GM23338 (cell line): ENCODE measurements at regions not wholly inside any gene's neighbourhood (a gene's known extent, or its start where the extent isn't known, plus 50 kb on each side); places are given as distances from the start of the nearest gene placed in this dataset.

Experiments used
- ATAC-seq: fragments of 200-7000 bp; cut with Tn5 transposase; 3 replicates; pipeline ENCODE4 v1.9.1; 2020
- DNase-seq: peaks from one replicate; pipeline ENCODE4 v3.0.0-alpha.2; 2015; ENCODE audit warnings: low spot score
- H2AFZ ChIP-seq: fragments of 200-600 bp; sonication (generic); 2 replicates; pipeline ENCODE4 v1.8.0; 2016; ENCODE audit warnings: antibody characterized with exemption, mild to moderate bottlenecking, moderate library complexity
- H3F3A ChIP-seq: fragments of 200-600 bp; sonication (generic); replicated peaks from 2 replicates; pipeline ENCODE4 v1.8.0; 2017; ENCODE audit warnings: antibody characterized with exemption, mixed run types, low read depth
- H3K27ac ChIP-seq: fragments of 200-600 bp; sonication (generic); 2 replicates; pipeline ENCODE4 v1.6.1; 2016; ENCODE audit warnings: low read depth
- H3K27me3 ChIP-seq: fragments of 200-600 bp; sonication (generic); 2 replicates; pipeline ENCODE4 v1.8.0; 2016; ENCODE audit warnings: mild to moderate bottlenecking, mixed run types, moderate library complexity; ENCODE audit not compliant: insufficient read depth
- H3K36me3 ChIP-seq: fragments of 200-600 bp; sonication (generic); 2 replicates; pipeline ENCODE4 v1.8.0; 2016; ENCODE audit warnings: mild to moderate bottlenecking; ENCODE audit not compliant: insufficient read depth
- H3K4me1 ChIP-seq: fragments of 200-600 bp; sonication (generic); 2 replicates; pipeline ENCODE4 v1.8.0; 2016; ENCODE audit warnings: mild to moderate bottlenecking, moderate library complexity; ENCODE audit not compliant: insufficient read depth
- H3K4me2 ChIP-seq: fragments of 200-600 bp; sonication (generic); 2 replicates; pipeline ENCODE4 v1.7.1; 2017; ENCODE audit warnings: mixed run types
- H3K4me3 ChIP-seq: fragments of 200-600 bp; sonication (generic); 2 replicates; pipeline ENCODE4 v1.6.1; 2016; ENCODE audit warnings: mixed run types
- H3K79me2 ChIP-seq: fragments of 200-600 bp; sonication (generic); replicated peaks from 2 replicates; pipeline ENCODE4 v1.8.0; 2017; ENCODE audit warnings: mild to moderate bottlenecking; ENCODE audit not compliant: insufficient read depth
- H3K9me2 ChIP-seq: fragments of 200-600 bp; sonication (generic); 2 replicates; pipeline ENCODE4 v1.8.0; 2017; ENCODE audit not compliant: insufficient read depth
- H4K20me1 ChIP-seq: fragments of 200-600 bp; sonication (generic); replicated peaks from 2 replicates; pipeline ENCODE4 v1.8.0; 2017; ENCODE audit warnings: mild to moderate bottlenecking; ENCODE audit not compliant: insufficient read depth
- H3K27ac Mint-ChIP-seq: 2 replicates; pipeline ENCODE4 v1.8.0; 2020; ENCODE audit warnings: inconsistent platforms, mild to moderate bottlenecking, moderate library complexity, mixed read lengths
- H3K27me3 Mint-ChIP-seq: 3 replicates; pipeline ENCODE4 v1.8.0; 2022; ENCODE audit warnings: low read depth, mild to moderate bottlenecking, moderate library complexity, mixed read lengths, inconsistent platforms; ENCODE audit not compliant: insufficient read depth, poor library complexity
- H3K36me3 Mint-ChIP-seq: 3 replicates; pipeline ENCODE4 v1.8.0; 2021; ENCODE audit warnings: low read depth, mild to moderate bottlenecking, inconsistent platforms, moderate library complexity, mixed read lengths
- H3K4me1 Mint-ChIP-seq: 3 replicates; pipeline ENCODE4 v1.8.0; 2020; ENCODE audit warnings: mild to moderate bottlenecking, inconsistent platforms, mixed read lengths
- H3K4me3 Mint-ChIP-seq: 3 replicates; pipeline ENCODE4 v1.8.0; 2021; ENCODE audit warnings: moderate library complexity, mild to moderate bottlenecking, inconsistent platforms, mixed read lengths
- H3K9me3 Mint-ChIP-seq: 3 replicates; pipeline ENCODE4 v1.8.0; 2020; ENCODE audit warnings: moderate library complexity, mild to moderate bottlenecking, inconsistent platforms, mixed read lengths
- CREB1 ChIP-seq: fragments of 250-450 bp; sonication (Bioruptor Pico); IDR thresholded peaks from 2 replicates; pipeline ENCODE4 v1.5.0; 2020; ENCODE audit warnings: low read depth, mild to moderate bottlenecking, moderate library complexity
- ETS1 ChIP-seq: IDR thresholded peaks from 2 replicates; pipeline ENCODE4 v1.6.1; 2016; ENCODE audit warnings: antibody characterized with exemption
- EZH2 ChIP-seq: fragments of 200-600 bp; sonication (generic); IDR thresholded peaks from one replicate; pipeline ENCODE4 v1.8.0; 2017; ENCODE audit warnings: antibody characterized with exemption, mild to moderate bottlenecking, low read depth; ENCODE audit not compliant: unreplicated experiment
- EZH2phosphoT487 ChIP-seq: fragments of 200-600 bp; sonication (generic); IDR thresholded peaks from one replicate; pipeline ENCODE4 v1.8.1; 2018; ENCODE audit warnings: antibody characterized with exemption; ENCODE audit not compliant: unreplicated experiment
- JUNB ChIP-seq: IDR thresholded peaks from one replicate; pipeline ENCODE4 v1.6.1; 2016; ENCODE audit warnings: antibody characterized with exemption; ENCODE audit not compliant: unreplicated experiment
- NANOG ChIP-seq: IDR thresholded peaks from 2 replicates; pipeline ENCODE4 v1.6.1; 2016; ENCODE audit warnings: antibody characterized with exemption, borderline replicate concordance
- POLR2AphosphoS5 ChIP-seq: IDR thresholded peaks from 2 replicates; pipeline ENCODE4 v1.6.1; 2016; ENCODE audit warnings: antibody characterized with exemption, low read depth
- REST ChIP-seq: IDR thresholded peaks from one replicate; pipeline ENCODE4 v1.6.1; 2018; ENCODE audit warnings: antibody characterized with exemption; ENCODE audit not compliant: unreplicated experiment
- STAT1 ChIP-seq: IDR thresholded peaks from one replicate; pipeline ENCODE4 v1.6.1; 2016; ENCODE audit warnings: antibody characterized with exemption; ENCODE audit not compliant: unreplicated experiment
- ZNF114 ChIP-seq: fragments of 250-450 bp; sonication (Bioruptor Pico); IDR thresholded peaks from 2 replicates; pipeline ENCODE4 v1.5.0; 2020; ENCODE audit warnings: mild to moderate bottlenecking, moderate library complexity
- ZNF331 ChIP-seq: fragments of 250-450 bp; sonication (Bioruptor Pico); IDR thresholded peaks from 2 replicates; pipeline ENCODE4 v1.5.0; 2020; ENCODE audit warnings: low read depth, mild to moderate bottlenecking, moderate library complexity
- TF ChIP-seq, protein P1 (sequence below): fragments of 250-450 bp; sonication (Bioruptor Pico); IDR thresholded peaks from 2 replicates; pipeline ENCODE4 v1.5.0; 2020; ENCODE audit warnings: mild to moderate bottlenecking, moderate library complexity
- TF ChIP-seq, protein P2 (sequence below), 2 experiments: fragments of 200-600 bp in 1 of 2; sonication (generic) in 1 of 2; conservative IDR thresholded peaks; 2 replicates each; pipeline versions ENCODE4 v1.5.1 to v1.6.1; 2016 to 2017; ENCODE audit warnings: antibody characterized with exemption in 2 of 2, low read depth in 2 of 2, mild to moderate bottlenecking in 2 of 2, moderate library complexity in 1 of 2

GRCh38 chr6:137269347-137269746 lies 50.2 kb upstream of the IFNGR1 start:
- Mint-ChIP-seq H3K27me3 (no peaks in the 10 kb centered on the region), H3K36me3 (no peaks in the 10 kb centered on the region)

More at GRCh38 chr6:137269347-137269746, 50.2 kb upstream of the IFNGR1 start:
- no peak for ATAC-seq
- H3K9me3 Mint-ChIP-seq = no peaks in the 10 kb centered on the region
- Histone ChIP-seq H3K27ac (no peak overlapping the region), H3K4me1 (no peaks in the 10 kb centered on the region), H3K9me2 (no peaks in the 10 kb centered on the region), H2AFZ (no peak overlapping the region), H3K36me3 (no peaks in the 10 kb centered on the region), H3K4me3 (no peak overlapping the region), H3K79me2 (no peaks in the 10 kb centered on the region), H3F3A (no peaks in the 10 kb centered on the region), H3K27me3 (no peaks in the 10 kb centered on the region), H4K20me1 (no peaks in the 10 kb centered on the region), H3K4me2 (no peak overlapping the region)
- peaks cover 2% of the 10 kb centered on the region; the same call in 1 of the 3 replicates for H3K4me1 Mint-ChIP-seq
- TF ChIP-seq ZNF114 (CRISPR knock-in tag) (no peak), ZNF331 (CRISPR knock-in tag) (no peak), POLR2AphosphoS5 (no peak), NANOG (no peak), JUNB (no peak), STAT1 (no peak), CREB1 (no peak), EZH2phosphoT487 (no peak), REST (no peak), EZH2 (no peak), ETS1 (no peak)
- TF ChIP-seq, protein P1, sequence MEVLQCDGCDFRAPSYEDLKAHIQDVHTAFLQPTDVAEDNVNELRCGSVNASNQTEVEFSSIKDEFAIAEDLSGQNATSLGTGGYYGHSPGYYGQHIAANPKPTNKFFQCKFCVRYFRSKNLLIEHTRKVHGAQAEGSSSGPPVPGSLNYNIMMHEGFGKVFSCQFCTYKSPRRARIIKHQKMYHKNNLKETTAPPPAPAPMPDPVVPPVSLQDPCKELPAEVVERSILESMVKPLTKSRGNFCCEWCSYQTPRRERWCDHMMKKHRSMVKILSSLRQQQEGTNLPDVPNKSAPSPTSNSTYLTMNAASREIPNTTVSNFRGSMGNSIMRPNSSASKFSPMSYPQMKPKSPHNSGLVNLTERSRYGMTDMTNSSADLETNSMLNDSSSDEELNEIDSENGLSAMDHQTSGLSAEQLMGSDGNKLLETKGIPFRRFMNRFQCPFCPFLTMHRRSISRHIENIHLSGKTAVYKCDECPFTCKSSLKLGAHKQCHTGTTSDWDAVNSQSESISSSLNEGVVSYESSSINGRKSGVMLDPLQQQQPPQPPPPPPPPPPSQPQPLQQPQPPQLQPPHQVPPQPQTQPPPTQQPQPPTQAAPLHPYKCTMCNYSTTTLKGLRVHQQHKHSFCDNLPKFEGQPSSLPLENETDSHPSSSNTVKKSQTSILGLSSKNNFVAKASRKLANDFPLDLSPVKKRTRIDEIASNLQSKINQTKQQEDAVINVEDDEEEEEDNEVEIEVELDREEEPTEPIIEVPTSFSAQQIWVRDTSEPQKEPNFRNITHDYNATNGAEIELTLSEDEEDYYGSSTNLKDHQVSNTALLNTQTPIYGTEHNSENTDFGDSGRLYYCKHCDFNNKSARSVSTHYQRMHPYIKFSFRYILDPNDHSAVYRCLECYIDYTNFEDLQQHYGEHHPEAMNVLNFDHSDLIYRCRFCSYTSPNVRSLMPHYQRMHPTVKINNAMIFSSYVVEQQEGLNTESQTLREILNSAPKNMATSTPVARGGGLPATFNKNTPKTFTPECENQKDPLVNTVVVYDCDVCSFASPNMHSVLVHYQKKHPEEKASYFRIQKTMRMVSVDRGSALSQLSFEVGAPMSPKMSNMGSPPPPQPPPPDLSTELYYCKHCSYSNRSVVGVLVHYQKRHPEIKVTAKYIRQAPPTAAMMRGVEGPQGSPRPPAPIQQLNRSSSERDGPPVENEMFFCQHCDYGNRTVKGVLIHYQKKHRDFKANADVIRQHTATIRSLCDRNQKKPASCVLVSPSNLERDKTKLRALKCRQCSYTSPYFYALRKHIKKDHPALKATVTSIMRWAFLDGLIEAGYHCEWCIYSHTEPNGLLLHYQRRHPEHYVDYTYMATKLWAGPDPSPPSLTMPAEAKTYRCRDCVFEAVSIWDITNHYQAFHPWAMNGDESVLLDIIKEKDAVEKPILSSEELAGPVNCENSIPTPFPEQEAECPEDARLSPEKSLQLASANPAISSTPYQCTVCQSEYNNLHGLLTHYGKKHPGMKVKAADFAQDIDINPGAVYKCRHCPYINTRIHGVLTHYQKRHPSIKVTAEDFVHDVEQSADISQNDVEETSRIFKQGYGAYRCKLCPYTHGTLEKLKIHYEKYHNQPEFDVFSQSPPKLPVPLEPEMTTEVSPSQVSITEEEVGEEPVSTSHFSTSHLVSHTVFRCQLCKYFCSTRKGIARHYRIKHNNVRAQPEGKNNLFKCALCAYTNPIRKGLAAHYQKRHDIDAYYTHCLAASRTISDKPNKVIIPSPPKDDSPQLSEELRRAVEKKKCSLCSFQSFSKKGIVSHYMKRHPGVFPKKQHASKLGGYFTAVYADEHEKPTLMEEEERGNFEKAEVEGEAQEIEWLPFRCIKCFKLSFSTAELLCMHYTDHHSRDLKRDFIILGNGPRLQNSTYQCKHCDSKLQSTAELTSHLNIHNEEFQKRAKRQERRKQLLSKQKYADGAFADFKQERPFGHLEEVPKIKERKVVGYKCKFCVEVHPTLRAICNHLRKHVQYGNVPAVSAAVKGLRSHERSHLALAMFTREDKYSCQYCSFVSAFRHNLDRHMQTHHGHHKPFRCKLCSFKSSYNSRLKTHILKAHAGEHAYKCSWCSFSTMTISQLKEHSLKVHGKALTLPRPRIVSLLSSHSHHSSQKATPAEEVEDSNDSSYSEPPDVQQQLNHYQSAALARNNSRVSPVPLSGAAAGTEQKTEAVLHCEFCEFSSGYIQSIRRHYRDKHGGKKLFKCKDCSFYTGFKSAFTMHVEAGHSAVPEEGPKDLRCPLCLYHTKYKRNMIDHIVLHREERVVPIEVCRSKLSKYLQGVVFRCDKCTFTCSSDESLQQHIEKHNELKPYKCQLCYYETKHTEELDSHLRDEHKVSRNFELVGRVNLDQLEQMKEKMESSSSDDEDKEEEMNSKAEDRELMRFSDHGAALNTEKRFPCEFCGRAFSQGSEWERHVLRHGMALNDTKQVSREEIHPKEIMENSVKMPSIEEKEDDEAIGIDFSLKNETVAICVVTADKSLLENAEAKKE (CRISPR knock-in tag) = no peak
- TF ChIP-seq, protein P2, sequence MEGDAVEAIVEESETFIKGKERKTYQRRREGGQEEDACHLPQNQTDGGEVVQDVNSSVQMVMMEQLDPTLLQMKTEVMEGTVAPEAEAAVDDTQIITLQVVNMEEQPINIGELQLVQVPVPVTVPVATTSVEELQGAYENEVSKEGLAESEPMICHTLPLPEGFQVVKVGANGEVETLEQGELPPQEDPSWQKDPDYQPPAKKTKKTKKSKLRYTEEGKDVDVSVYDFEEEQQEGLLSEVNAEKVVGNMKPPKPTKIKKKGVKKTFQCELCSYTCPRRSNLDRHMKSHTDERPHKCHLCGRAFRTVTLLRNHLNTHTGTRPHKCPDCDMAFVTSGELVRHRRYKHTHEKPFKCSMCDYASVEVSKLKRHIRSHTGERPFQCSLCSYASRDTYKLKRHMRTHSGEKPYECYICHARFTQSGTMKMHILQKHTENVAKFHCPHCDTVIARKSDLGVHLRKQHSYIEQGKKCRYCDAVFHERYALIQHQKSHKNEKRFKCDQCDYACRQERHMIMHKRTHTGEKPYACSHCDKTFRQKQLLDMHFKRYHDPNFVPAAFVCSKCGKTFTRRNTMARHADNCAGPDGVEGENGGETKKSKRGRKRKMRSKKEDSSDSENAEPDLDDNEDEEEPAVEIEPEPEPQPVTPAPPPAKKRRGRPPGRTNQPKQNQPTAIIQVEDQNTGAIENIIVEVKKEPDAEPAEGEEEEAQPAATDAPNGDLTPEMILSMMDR (conservative IDR thresholded peaks at IDR 0.05; ENCODE audit: low read depth in 2 of 2) = no peak
- no peak overlapping the region for H3K27ac Mint-ChIP-seq
- no peak overlapping the region for H3K4me3 Mint-ChIP-seq
- no peak for DNase-seq
